ENCODE measurements at regions not wholly inside any gene's neighbourhood (a gene's known extent, or its start where the extent isn't known, plus 50 kb on each side); places are given as distances from the start of the nearest gene placed in this dataset.

DNA sequence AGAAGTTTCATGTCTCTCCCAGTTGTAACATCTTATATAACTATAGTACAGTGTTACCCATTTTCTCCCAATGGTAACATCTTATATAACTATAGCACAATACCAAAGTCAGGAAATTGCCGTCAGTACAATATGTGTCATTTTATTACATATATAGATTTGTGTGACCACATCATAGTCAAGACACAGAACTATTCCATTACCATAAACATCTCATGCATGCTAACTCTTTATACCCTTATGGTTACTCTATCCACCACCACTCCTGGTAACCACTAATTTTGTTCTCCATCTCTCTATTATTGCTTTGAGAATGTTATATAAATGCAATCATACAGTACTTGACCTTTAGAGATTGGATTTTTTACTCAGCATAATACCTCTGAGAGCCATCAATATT lies 120.7 kb downstream of the BACH1 start:
- DNase-seq (no peak), FAIRE-seq (no peak)
- H3K27me3 ChIP-seq (ENCODE audit: control insufficient read depth in 3 of 3, insufficient read depth in 3 of 3, low read length in 3 of 3) = no peaks in the 10 kb centered on the region
- no peak overlapping the region for H3K27ac ChIP-seq (ENCODE audit: low read depth in 1 of 3, low read length in 2 of 3)
- H3K4me3 ChIP-seq (ENCODE audit: low read depth in 1 of 3, low read length in 3 of 3) = no peak overlapping the region
- WGBS, 3 donors = 88 to 92% (median 90%) methylated on average over 1 of the region's 1 CpG
- H3K36me3 ChIP-seq (ENCODE audit: control insufficient read depth in 3 of 3, insufficient read depth in 2 of 3, low read depth in 1 of 3, low read length in 3 of 3) = no peaks in the 10 kb centered on the region
- H3K4me1 ChIP-seq (ENCODE audit: control insufficient read depth in 3 of 3, insufficient read depth in 2 of 3, low read depth in 1 of 3, low read length in 2 of 3) = no peaks in the 10 kb centered on the region
- H3K9me3 ChIP-seq (ENCODE audit: control insufficient read depth in 2 of 2, insufficient read depth in 1 of 2, low read depth in 1 of 2, low read length in 1 of 2) = no peaks in the 10 kb centered on the region

- FAIRE-seq = no peak
- Histone ChIP-seq H3K27ac (ENCODE audit: low read depth in 1 of 3, low read length in 2 of 3) (no peak overlapping the region), H3K4me3 (ENCODE audit: low read depth in 1 of 3, low read length in 3 of 3) (no peak overlapping the region), H3K9me3 (ENCODE audit: control insufficient read depth in 2 of 2, insufficient read depth in 1 of 2, low read depth in 1 of 2, low read length in 1 of 2) (no peaks in the 10 kb centered on the region), H3K4me1 (ENCODE audit: control insufficient read depth in 3 of 3, insufficient read depth in 2 of 3, low read depth in 1 of 3, low read length in 2 of 3) (no peaks in the 10 kb centered on the region), H3K36me3 (ENCODE audit: control insufficient read depth in 3 of 3, insufficient read depth in 2 of 3, low read depth in 1 of 3, low read length in 3 of 3) (no peaks in the 10 kb centered on the region), H3K27me3 (ENCODE audit: control insufficient read depth in 3 of 3, insufficient read depth in 3 of 3, low read length in 3 of 3) (no peaks in the 10 kb centered on the region)
- 44 to 54% (median 52%) methylated on average over 2 of the region's 2 CpGs for WGBS, 3 donors
- peak in 1 of 2 donors; percentile 9 for DNase-seq
Observed at GRCh38 chr21:29423099-29423870, 124.6 kb downstream of the BACH1 start.

GRCh38 chr21:29424728-29425127 lies 126.0 kb downstream of the BACH1 start:
- WGBS, 3 donors = 67 to 85% (median 82%) methylated on average over 2 of the region's 2 CpGs
- no peaks in the 10 kb centered on the region for H3K4me1 ChIP-seq (ENCODE audit: control insufficient read depth in 3 of 3, insufficient read depth in 2 of 3, low read depth in 1 of 3, low read length in 2 of 3)
- H3K27ac ChIP-seq (ENCODE audit: low read depth in 1 of 3, low read length in 2 of 3) = no peak overlapping the region
- H3K27me3 ChIP-seq (ENCODE audit: control insufficient read depth in 3 of 3, insufficient read depth in 3 of 3, low read length in 3 of 3) = no peaks in the 10 kb centered on the region
- no peak for DNase-seq
- no peaks in the 10 kb centered on the region for H3K36me3 ChIP-seq (ENCODE audit: control insufficient read depth in 3 of 3, insufficient read depth in 2 of 3, low read depth in 1 of 3, low read length in 3 of 3)
- H3K4me3 ChIP-seq (ENCODE audit: low read depth in 1 of 3, low read length in 3 of 3) = no peak overlapping the region
- no peak for FAIRE-seq
- H3K9me3 ChIP-seq (ENCODE audit: control insufficient read depth in 2 of 2, insufficient read depth in 1 of 2, low read depth in 1 of 2, low read length in 1 of 2) = no peaks in the 10 kb centered on the region

DNA sequence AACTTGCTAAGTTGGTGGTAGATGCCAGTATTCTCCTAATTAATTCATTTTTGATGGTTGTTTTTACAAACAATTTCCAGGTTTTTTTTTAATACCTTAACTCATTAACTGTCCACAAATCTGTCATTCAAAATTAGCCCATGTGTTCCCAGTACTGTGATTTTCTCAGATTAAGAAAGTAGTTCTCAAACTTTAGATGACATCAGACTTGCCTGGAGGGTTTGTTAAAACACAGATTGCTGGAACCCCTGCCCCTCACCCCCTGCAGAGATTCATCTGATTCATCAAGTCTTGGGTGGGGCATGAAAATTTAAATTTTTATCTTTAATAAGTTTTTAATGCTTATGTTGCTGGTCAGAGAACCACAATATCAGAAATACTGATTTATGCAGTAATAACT lies 130.5 kb downstream of the BACH1 start:
- Histone ChIP-seq H3K36me3 (ENCODE audit: control insufficient read depth in 3 of 3, insufficient read depth in 2 of 3, low read depth in 1 of 3, low read length in 3 of 3) (no peaks in the 10 kb centered on the region), H3K4me3 (ENCODE audit: low read depth in 1 of 3, low read length in 3 of 3) (no peak overlapping the region), H3K9me3 (ENCODE audit: control insufficient read depth in 2 of 2, insufficient read depth in 1 of 2, low read depth in 1 of 2, low read length in 1 of 2) (no peaks in the 10 kb centered on the region), H3K27me3 (ENCODE audit: control insufficient read depth in 3 of 3, insufficient read depth in 3 of 3, low read length in 3 of 3) (no peaks in the 10 kb centered on the region), H3K4me1 (ENCODE audit: control insufficient read depth in 3 of 3, insufficient read depth in 2 of 3, low read depth in 1 of 3, low read length in 2 of 3) (no peaks in the 10 kb centered on the region), H3K27ac (ENCODE audit: low read depth in 1 of 3, low read length in 2 of 3) (no peak overlapping the region)
- DNase-seq = no peak
- FAIRE-seq = no peak

DNA sequence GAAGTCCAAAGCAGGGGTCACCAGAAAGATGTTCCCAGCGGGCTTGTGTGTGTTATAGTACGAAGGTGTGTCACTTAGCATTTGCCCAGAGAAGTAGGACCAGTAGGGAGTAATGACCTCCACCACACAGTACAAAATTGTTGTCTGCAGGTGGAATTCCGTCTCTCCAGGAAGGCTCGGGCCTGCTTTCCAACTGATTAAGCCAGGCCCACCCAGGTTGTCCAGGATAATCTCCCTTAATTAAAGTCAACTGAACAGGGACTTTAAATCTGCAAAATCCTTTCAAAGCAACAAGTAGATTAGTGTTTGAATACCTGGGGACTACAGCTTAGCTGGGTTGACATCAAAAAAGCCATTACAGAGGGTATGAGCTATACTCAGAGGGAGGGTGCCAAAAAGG lies 131.3 kb downstream of the BACH1 start:
- Histone ChIP-seq H3K36me3 (ENCODE audit: control insufficient read depth in 3 of 3, insufficient read depth in 2 of 3, low read depth in 1 of 3, low read length in 3 of 3) (no peaks in the 10 kb centered on the region), H3K27me3 (ENCODE audit: control insufficient read depth in 3 of 3, insufficient read depth in 3 of 3, low read length in 3 of 3) (no peaks in the 10 kb centered on the region), H3K9me3 (ENCODE audit: control insufficient read depth in 2 of 2, insufficient read depth in 1 of 2, low read depth in 1 of 2, low read length in 1 of 2) (no peaks in the 10 kb centered on the region), H3K4me1 (ENCODE audit: control insufficient read depth in 3 of 3, insufficient read depth in 2 of 3, low read depth in 1 of 3, low read length in 2 of 3) (no peaks in the 10 kb centered on the region), H3K4me3 (ENCODE audit: low read depth in 1 of 3, low read length in 3 of 3) (no peak overlapping the region), H3K27ac (ENCODE audit: low read depth in 1 of 3, low read length in 2 of 3) (no peak overlapping the region)
- FAIRE-seq (no peak), DNase-seq (no peak)
- WGBS, 3 donors = 86 to 92% (median 92%) methylated on average over 4 of the region's 4 CpGs

- Histone ChIP-seq H3K27ac (ENCODE audit: low read depth in 1 of 3, low read length in 2 of 3) (no peak overlapping the region), H3K9me3 (ENCODE audit: control insufficient read depth in 2 of 2, insufficient read depth in 1 of 2, low read depth in 1 of 2, low read length in 1 of 2) (no peaks in the 10 kb centered on the region), H3K4me1 (ENCODE audit: control insufficient read depth in 3 of 3, insufficient read depth in 2 of 3, low read depth in 1 of 3, low read length in 2 of 3) (no peaks in the 10 kb centered on the region), H3K4me3 (ENCODE audit: low read depth in 1 of 3, low read length in 3 of 3) (no peak overlapping the region), H3K27me3 (ENCODE audit: control insufficient read depth in 3 of 3, insufficient read depth in 3 of 3, low read length in 3 of 3) (no peaks in the 10 kb centered on the region), H3K36me3 (ENCODE audit: control insufficient read depth in 3 of 3, insufficient read depth in 2 of 3, low read depth in 1 of 3, low read length in 3 of 3) (no peaks in the 10 kb centered on the region)
- WGBS, 3 donors = 87 to 90% (median 90%) methylated on average over 7 of the region's 7 CpGs
- no peak for DNase-seq
- no peak for FAIRE-seq
Observed at GRCh38 chr21:29430576-29430975, 131.9 kb downstream of the BACH1 start.

- FAIRE-seq = no peak
Observed at GRCh38 chr21:29431178-29431577, 132.5 kb downstream of the BACH1 start.

DNA sequence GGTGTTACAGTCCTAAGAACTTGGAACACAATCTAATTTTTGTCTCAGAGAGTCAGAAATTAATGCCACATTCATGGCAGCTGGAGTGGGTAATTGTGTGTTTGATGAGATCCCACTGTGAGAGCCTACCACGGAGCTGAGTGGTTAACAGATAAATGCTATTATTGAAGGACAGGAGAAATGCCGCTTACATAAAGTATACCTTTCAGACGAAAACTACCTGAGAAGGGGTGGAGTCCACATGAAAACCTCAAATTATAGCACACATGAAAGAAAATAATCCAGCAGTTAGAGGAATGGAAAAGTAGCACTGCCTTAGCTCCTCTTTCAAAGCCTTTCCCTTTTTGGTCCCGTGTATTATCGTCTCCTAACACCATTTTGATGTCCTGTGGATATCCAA lies 133.0 kb downstream of the BACH1 start:
- no peak overlapping the region for H3K4me3 ChIP-seq (ENCODE audit: low read depth in 1 of 3, low read length in 3 of 3)
- no peak overlapping the region for H3K27ac ChIP-seq (ENCODE audit: low read depth in 1 of 3, low read length in 2 of 3)
- 93 to 98% (median 95%) methylated on average over 5 of the region's 5 CpGs for WGBS, 3 donors
- no peaks in the 10 kb centered on the region for H3K36me3 ChIP-seq (ENCODE audit: control insufficient read depth in 3 of 3, insufficient read depth in 2 of 3, low read depth in 1 of 3, low read length in 3 of 3)
- FAIRE-seq (no peak), DNase-seq (no peak)
- H3K9me3 ChIP-seq (ENCODE audit: control insufficient read depth in 2 of 2, insufficient read depth in 1 of 2, low read depth in 1 of 2, low read length in 1 of 2) = no peaks in the 10 kb centered on the region
- no peaks in the 10 kb centered on the region for H3K27me3 ChIP-seq (ENCODE audit: control insufficient read depth in 3 of 3, insufficient read depth in 3 of 3, low read length in 3 of 3)
- no peaks in the 10 kb centered on the region for H3K4me1 ChIP-seq (ENCODE audit: control insufficient read depth in 3 of 3, insufficient read depth in 2 of 3, low read depth in 1 of 3, low read length in 2 of 3)

More at GRCh38 chr21:29431178-29431577, 132.5 kb downstream of the BACH1 start:
- no peaks in the 10 kb centered on the region for H3K27me3 ChIP-seq (ENCODE audit: control insufficient read depth in 3 of 3, insufficient read depth in 3 of 3, low read length in 3 of 3)
- DNase-seq = no peak
- H3K4me3 ChIP-seq (ENCODE audit: low read depth in 1 of 3, low read length in 3 of 3) = no peak overlapping the region
- H3K4me1 ChIP-seq (ENCODE audit: control insufficient read depth in 3 of 3, insufficient read depth in 2 of 3, low read depth in 1 of 3, low read length in 2 of 3) = no peaks in the 10 kb centered on the region
- no peaks in the 10 kb centered on the region for H3K36me3 ChIP-seq (ENCODE audit: control insufficient read depth in 3 of 3, insufficient read depth in 2 of 3, low read depth in 1 of 3, low read length in 3 of 3)
- no peaks in the 10 kb centered on the region for H3K9me3 ChIP-seq (ENCODE audit: control insufficient read depth in 2 of 2, insufficient read depth in 1 of 2, low read depth in 1 of 2, low read length in 1 of 2)
- WGBS, 3 donors = 63 to 73% (median 71%) methylated on average over 1 of the region's 1 CpG
- no peak overlapping the region for H3K27ac ChIP-seq (ENCODE audit: low read depth in 1 of 3, low read length in 2 of 3)
